ENCODE measurements at regions not wholly inside any gene's neighbourhood (a gene's known extent, or its start where the extent isn't known, plus 50 kb on each side); places are given as distances from the start of the nearest gene placed in this dataset.

DNA sequence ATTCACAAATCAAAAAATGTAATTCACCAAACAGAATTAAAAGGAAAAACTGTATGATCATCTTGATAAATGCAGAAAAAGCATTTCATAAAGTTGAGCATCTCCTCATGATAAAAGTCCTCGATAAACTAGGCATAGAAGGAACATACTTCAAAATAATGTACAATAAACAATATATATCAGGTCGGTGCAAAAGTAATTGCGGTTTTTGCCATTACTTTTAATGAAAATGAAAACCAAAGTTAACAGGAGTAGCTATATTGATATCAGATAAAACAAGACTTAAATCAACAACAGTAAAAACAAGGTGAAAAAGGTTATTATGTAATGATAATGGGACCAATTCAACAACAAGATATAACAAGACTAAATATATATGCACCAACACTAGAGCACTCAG is 372.1 kb downstream of the RAB28 start:
- H3K4me3 Mint-ChIP-seq, result no peak overlapping the region
- no peaks in the 10 kb centered on the region for H3K27me3 Mint-ChIP-seq
- peaks cover 49% of the 10 kb centered on the region for H3K9me3 Mint-ChIP-seq
- H3K4me1 Mint-ChIP-seq (ENCODE audit: low read depth), result no peaks in the 10 kb centered on the region
- H3K27ac Mint-ChIP-seq, result no peak overlapping the region
- no peaks in the 10 kb centered on the region for H3K36me3 Mint-ChIP-seq (ENCODE audit: low read depth)
- intact Hi-C loops (cut with micrococcal nuclease), result no loop called here

DNA sequence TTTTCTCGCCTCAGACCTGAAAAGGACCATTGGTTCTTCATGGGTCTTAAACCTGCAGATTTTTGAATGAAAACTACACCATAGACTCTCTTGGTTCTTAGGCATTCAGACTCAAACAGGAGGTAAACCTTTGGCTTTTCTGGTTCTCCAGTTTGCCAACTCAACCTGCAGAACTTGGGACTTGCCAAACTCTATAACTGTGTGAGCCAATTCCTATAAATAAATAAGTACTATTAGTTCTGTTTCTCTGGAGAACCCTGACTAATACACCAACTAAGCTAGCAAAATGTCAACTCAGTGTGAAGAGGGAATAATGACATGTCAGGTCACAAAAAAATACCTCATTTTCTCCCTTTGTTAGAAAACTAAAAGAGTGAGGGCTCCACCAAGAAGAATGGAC is 374.6 kb downstream of the RAB28 start:
- H3K36me3 Mint-ChIP-seq (ENCODE audit: low read depth), result no peaks in the 10 kb centered on the region
- peaks cover 49% of the 10 kb centered on the region for H3K9me3 Mint-ChIP-seq
- no peaks in the 10 kb centered on the region for H3K27me3 Mint-ChIP-seq
- H3K4me3 Mint-ChIP-seq, result no peak overlapping the region
- intact Hi-C loops (cut with micrococcal nuclease), result no loop called here
- H3K27ac Mint-ChIP-seq, result no peak overlapping the region
- no peaks in the 10 kb centered on the region for H3K4me1 Mint-ChIP-seq (ENCODE audit: low read depth)

DNA sequence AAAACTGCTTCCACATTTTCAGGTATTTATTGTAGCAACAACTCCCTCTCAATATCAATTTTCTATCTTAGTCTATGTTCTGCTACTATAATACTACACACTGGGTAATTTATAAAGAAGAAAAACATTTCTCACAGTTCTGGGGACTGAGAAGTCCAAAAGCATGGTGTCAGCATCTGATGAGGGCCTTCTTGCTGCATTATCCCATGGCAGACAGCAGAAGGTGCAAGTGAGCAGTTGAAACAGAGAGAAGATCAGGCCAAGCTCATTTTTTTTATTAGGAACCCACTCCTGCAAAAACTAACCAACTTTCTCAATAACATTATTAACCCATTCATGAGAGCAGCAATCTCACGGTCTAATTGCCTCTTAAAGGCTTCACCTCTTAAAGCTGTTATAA is 376.0 kb downstream of the RAB28 start:
- Mint-ChIP-seq H3K36me3 (ENCODE audit: low read depth) (no peaks in the 10 kb centered on the region), H3K4me3 (no peak overlapping the region), H3K4me1 (ENCODE audit: low read depth) (no peaks in the 10 kb centered on the region), H3K27me3 (no peaks in the 10 kb centered on the region), H3K9me3 (peaks cover 43% of the 10 kb centered on the region), H3K27ac (no peak overlapping the region)
- intact Hi-C loops (cut with micrococcal nuclease), result no loop called here

DNA sequence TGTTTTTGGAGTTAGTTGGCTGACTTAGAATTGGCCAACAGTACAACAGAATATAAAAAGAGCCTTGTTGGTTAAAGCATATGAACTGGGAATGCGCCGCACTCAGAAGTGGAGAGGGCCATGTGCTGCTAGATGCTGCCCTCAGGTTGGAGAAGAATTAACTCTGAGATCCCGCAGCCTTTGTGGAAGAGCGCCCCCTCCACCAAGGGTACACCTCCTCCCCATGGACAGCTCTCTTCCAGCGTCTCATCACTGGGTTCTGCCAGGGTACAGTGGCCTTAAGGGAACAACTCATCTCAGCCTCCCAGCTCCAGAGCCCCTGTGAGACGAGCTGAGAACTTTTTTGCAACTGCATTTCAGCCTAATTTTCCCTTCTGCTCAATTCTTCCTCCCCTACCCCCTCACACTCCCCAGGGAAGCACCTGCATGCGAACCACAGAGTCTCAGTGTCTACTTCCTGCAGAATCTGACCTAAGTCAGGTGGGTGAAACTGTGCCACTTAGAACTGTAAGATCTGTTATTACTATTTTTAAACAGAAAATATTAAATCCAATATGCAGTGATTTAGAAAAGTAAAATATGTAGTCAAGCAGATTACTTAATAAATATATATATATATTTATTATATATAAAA is 380.6 kb downstream of the RAB28 start:
- no peaks in the 10 kb centered on the region for H3K36me3 Mint-ChIP-seq (ENCODE audit: low read depth)
- H3K27me3 Mint-ChIP-seq, result no peaks in the 10 kb centered on the region
- H3K4me1 Mint-ChIP-seq (ENCODE audit: low read depth), result no peaks in the 10 kb centered on the region
- intact Hi-C loops (cut with micrococcal nuclease), result no loop called here
- no peak overlapping the region for H3K27ac Mint-ChIP-seq
- peaks cover 18% of the 10 kb centered on the region for H3K9me3 Mint-ChIP-seq
- H3K4me3 Mint-ChIP-seq, result no peak overlapping the region

DNA sequence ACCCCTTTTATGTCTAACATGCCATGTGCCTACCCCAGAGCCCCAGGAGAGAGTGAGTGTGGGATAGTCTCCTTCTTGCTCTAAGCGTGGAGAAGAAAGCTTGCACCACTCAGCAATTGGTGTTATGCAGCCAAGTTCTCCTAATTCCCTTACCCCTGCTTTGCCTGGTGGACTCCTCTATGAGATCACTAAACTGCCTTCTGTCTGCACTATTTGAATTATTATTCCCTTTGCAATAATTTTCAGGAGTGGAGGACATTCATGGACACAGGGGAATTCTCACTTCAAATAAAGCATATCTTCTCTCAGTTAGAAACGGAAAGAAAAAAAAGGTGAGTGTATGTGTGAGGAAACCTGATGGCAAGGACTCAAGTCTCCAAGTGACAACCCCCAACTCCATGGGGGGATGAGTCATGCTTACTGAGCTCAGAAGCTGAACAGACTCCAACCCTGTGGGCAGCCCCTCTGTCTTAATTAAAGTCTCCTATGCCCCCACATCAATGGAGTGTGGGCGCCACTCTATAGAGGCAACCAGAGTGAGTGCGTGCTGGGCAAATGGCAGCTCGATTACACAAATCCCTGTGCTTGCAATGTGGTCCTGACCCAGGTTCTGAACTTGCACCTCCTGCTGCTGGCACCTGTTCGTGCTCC is 381.9 kb downstream of the RAB28 start:
- H3K27me3 Mint-ChIP-seq, result no peaks in the 10 kb centered on the region
- peaks cover 10% of the 10 kb centered on the region for H3K9me3 Mint-ChIP-seq
- intact Hi-C loops (cut with micrococcal nuclease), result no loop called here
- H3K4me3 Mint-ChIP-seq, result no peak overlapping the region
- no peaks in the 10 kb centered on the region for H3K36me3 Mint-ChIP-seq (ENCODE audit: low read depth)
- H3K27ac Mint-ChIP-seq, result no peak overlapping the region
- H3K4me1 Mint-ChIP-seq (ENCODE audit: low read depth), result no peaks in the 10 kb centered on the region

DNA sequence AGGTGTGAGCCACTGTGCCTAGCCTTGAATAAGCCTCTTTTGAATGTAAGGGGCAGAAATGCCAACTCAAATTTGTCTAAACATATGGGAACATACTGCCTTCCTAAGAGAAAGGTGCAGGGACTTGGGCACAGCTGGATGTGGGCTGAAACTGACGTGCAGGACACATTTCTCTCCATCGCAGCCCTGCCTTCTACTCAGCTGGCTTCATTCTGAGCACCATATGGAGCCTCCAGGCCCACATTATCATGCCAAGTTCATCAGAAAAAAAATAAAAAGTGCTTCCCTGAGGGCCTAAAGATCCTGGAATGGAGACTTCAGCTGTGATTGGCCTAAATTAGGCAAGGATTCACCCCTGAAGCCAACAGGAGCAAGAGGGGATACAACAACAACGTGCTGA is 386.2 kb downstream of the RAB28 start:
- Mint-ChIP-seq H3K36me3 (ENCODE audit: low read depth) (no peaks in the 10 kb centered on the region), H3K4me3 (no peak overlapping the region), H3K9me3 (peaks cover 18% of the 10 kb centered on the region), H3K27me3 (no peaks in the 10 kb centered on the region), H3K27ac (no peak overlapping the region), H3K4me1 (ENCODE audit: low read depth) (no peaks in the 10 kb centered on the region)
- intact Hi-C loops (cut with micrococcal nuclease), result no loop called here

DNA sequence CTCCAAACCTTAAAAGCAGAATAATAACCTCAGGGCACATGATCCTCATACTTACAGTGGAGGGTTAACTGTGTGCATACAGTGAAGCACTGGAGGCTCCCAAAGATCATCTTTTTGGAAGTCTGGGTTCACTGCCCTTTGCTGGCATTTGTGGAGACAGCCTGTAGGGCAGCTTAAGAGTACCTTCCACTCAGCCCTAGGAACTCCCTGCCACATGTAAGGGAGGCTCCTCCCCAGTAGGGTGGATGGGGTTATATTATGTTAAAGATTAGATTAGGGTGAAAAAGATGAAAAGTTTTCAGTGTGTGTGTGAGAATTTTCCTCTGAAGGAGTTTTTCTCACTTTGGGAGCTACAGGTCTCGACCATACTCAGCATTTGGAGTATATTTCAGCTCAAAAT is 388.4 kb downstream of the RAB28 start:
- H3K9me3 Mint-ChIP-seq, result peaks cover 18% of the 10 kb centered on the region
- no peak overlapping the region for H3K27ac Mint-ChIP-seq
- no peak overlapping the region for H3K4me3 Mint-ChIP-seq
- intact Hi-C loops (cut with micrococcal nuclease), result no loop called here
- no peaks in the 10 kb centered on the region for H3K36me3 Mint-ChIP-seq (ENCODE audit: low read depth)
- H3K27me3 Mint-ChIP-seq, result no peaks in the 10 kb centered on the region
- no peaks in the 10 kb centered on the region for H3K4me1 Mint-ChIP-seq (ENCODE audit: low read depth)

DNA sequence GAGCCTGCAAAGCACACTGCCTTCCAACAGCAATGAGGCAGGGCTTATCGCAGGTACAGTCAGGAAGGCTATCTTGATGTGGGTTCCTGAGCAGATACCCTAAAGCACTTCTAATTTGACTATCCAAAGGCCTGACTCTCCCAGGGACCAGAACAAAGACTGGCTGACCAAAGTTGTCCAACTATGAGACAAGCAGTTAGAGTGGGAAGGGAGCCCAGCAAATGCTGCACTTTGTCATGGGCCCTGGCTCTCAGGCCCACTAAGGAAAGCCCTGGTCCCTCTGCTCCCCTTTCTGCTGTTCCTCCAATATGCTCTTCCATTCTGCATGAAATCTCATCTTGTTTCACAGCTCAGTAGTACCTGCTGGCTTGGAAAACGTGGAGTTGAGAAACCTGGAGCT is 391.0 kb downstream of the RAB28 start:
- H3K4me1 Mint-ChIP-seq (ENCODE audit: low read depth), result no peaks in the 10 kb centered on the region
- peaks cover 8% of the 10 kb centered on the region for H3K9me3 Mint-ChIP-seq
- H3K27ac Mint-ChIP-seq, result no peak overlapping the region
- intact Hi-C loops (cut with micrococcal nuclease), result no loop called here
- H3K4me3 Mint-ChIP-seq, result no peak overlapping the region
- no peaks in the 10 kb centered on the region for H3K36me3 Mint-ChIP-seq (ENCODE audit: low read depth)
- no peaks in the 10 kb centered on the region for H3K27me3 Mint-ChIP-seq

DNA sequence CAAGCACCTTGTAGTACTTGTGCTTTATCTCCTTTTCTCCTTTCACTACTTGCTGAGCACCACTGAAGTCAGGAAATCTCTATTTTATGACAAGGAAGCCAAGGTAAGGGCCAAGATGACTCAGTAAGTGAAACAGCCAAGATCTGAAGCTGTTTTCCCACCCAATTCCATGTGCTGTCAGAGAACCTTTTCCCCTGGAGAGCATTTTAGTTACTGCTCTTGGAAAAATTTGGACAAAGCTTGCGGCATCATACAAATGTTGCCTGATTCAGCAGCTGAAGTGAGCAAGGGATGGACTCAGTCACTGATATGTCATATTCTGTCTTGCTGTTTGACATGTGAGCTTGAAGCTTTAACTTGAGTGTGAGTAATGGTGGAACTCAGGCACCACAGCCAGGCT is 391.4 kb downstream of the RAB28 start:
- Mint-ChIP-seq H3K27ac (no peak overlapping the region), H3K4me3 (no peak overlapping the region), H3K36me3 (ENCODE audit: low read depth) (no peaks in the 10 kb centered on the region), H3K9me3 (peaks cover 8% of the 10 kb centered on the region), H3K27me3 (no peaks in the 10 kb centered on the region), H3K4me1 (ENCODE audit: low read depth) (no peaks in the 10 kb centered on the region)
- intact Hi-C loops (cut with micrococcal nuclease), result no loop called here

DNA sequence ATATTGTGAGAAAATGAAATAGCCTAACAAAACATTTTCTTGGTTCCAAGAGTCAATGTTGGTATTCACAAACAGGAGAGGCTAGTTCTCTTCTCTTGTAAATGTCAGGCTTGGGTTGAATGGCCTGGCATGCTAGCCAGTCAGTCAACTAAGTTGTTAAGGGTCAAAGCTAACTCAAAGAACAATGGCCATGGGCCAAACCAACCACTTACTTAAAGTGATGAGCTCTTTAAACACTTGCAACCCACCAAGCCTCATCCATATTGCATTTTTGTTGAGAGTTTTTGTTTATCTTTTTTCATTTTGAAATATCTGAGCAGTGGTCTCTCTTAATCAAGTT is 394.5 kb downstream of the RAB28 start:
- no peaks in the 10 kb centered on the region for H3K36me3 Mint-ChIP-seq (ENCODE audit: low read depth)
- intact Hi-C loops (cut with micrococcal nuclease), result no loop called here
- H3K9me3 Mint-ChIP-seq, result no peaks in the 10 kb centered on the region
- H3K4me1 Mint-ChIP-seq (ENCODE audit: low read depth), result no peaks in the 10 kb centered on the region
- H3K27ac Mint-ChIP-seq, result no peak overlapping the region
- H3K27me3 Mint-ChIP-seq, result no peaks in the 10 kb centered on the region
- H3K4me3 Mint-ChIP-seq, result no peak overlapping the region

DNA sequence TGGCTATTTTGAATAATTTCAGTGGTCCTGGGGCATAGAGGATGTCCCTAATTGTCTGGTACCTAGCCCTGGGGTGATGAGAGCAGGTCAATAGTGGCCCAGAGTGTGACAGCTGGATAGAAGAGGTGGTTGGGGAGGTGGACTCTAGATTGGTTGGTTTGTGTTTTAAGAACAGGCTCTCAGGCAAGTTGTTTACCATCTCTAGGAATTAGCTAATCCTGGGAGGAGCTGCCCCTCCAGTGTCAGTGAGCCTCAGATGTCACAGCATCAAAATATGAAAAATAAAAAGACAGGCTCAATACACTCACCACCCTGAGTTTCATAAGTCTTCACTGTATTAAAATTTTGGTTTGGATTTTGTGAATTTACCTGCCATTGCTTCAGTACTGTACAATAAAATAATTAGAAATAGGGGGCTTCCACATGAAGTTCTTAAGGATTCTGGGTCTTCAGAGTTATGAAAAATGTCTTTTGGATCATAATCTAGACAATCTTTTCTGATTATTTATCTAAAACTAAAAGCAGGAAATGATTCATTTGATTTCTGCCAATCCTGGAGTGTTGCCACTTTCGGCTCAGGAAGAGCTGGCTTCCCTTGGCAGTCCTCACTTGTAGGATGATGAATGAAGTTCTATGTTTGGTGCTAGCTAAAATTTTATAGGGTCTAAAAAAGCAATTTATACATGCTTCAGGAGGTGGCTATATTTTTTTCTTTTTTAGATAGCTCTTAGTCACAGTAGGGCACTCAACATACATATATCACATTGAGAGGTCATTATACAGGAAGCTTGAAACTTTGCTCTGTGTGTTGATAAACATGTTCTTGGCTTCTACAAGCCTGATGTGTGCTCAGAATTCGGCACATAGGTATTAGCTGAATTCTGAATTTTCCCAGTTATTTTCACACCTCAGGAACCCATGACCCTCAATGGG is 395.1 kb downstream of the RAB28 start:
- Mint-ChIP-seq H3K27me3 (no peaks in the 10 kb centered on the region), H3K9me3 (no peaks in the 10 kb centered on the region), H3K4me3 (no peak overlapping the region), H3K27ac (no peak overlapping the region), H3K4me1 (ENCODE audit: low read depth) (no peaks in the 10 kb centered on the region), H3K36me3 (ENCODE audit: low read depth) (no peaks in the 10 kb centered on the region)
- intact Hi-C loops (cut with micrococcal nuclease), result no loop called here

DNA sequence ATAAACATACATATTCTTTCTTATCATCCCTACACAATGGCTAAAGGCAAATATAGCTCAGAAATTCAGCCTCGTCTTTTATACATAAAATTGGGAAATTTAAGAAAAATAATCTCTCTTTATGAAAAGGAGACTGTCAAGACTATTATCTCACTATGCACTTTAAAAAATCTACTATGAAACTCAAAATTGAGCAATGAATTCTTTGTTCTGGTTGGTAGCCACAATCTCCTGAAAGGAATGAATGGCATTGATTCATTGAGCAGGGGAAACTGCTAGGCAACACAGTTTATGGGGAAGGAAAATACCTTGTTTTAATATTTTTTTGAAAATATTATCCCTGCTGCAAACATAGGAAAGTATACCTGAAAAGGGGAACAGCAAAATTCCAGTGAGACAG is 397.1 kb downstream of the RAB28 start:
- H3K27ac Mint-ChIP-seq, result no peak overlapping the region
- H3K36me3 Mint-ChIP-seq (ENCODE audit: low read depth), result no peaks in the 10 kb centered on the region
- no peaks in the 10 kb centered on the region for H3K27me3 Mint-ChIP-seq
- no peaks in the 10 kb centered on the region for H3K4me1 Mint-ChIP-seq (ENCODE audit: low read depth)
- H3K9me3 Mint-ChIP-seq, result peaks cover 9% of the 10 kb centered on the region
- H3K4me3 Mint-ChIP-seq, result no peak overlapping the region
- intact Hi-C loops (cut with micrococcal nuclease), result no loop called here

DNA sequence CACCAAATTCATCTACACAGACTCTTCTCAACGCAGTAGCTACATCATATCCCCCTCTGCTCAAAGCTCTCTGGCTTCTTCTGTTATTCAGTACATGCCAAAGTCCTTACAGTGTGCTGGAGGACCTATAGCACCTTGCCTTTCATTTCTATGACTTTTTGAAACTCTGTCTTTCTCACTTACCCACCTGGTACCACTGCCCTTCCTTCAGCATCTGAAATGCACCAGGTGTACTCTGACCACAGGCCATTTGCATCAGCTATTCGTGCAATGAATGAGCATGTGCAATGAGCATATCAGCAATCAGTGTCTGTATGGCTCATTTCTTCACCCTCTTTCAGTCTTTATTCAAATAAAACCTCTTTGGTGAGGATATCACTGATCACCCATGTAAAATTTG is 399.9 kb downstream of the RAB28 start:
- no peak overlapping the region for H3K27ac Mint-ChIP-seq
- H3K27me3 Mint-ChIP-seq, result no peaks in the 10 kb centered on the region
- intact Hi-C loops (cut with micrococcal nuclease), result no loop called here
- H3K4me3 Mint-ChIP-seq, result no peak overlapping the region
- no peaks in the 10 kb centered on the region for H3K36me3 Mint-ChIP-seq (ENCODE audit: low read depth)
- H3K4me1 Mint-ChIP-seq (ENCODE audit: low read depth), result no peaks in the 10 kb centered on the region
- peaks cover 36% of the 10 kb centered on the region for H3K9me3 Mint-ChIP-seq

DNA sequence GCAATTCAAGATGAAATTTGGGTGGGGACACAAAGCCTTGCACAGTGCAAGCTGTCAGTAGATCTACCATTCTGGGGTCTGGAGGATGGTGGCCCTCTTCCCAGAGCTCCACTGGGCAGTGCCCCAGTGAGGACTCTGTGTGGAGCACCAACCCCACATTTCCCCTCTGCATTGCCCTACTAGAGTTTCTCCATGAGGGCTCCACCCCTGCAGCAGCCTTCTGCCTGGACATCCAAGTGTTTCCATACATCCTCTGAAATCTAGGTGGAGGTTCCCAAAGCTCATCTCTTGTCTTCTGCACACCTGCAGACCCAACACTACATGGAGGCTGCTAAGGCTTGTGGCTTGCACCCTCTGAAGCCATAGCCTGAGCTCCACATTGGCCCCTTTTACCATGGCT is 402.3 kb downstream of the RAB28 start:
- H3K36me3 Mint-ChIP-seq (ENCODE audit: low read depth), result no peaks in the 10 kb centered on the region
- H3K9me3 Mint-ChIP-seq, result peaks cover 36% of the 10 kb centered on the region
- no peak overlapping the region for H3K27ac Mint-ChIP-seq

More for the DNA sequence above, 402.3 kb downstream of the RAB28 start:
- Mint-ChIP-seq H3K27me3 (no peaks in the 10 kb centered on the region), H3K4me1 (ENCODE audit: low read depth) (no peaks in the 10 kb centered on the region), H3K4me3 (no peak overlapping the region)
- intact Hi-C loops (cut with micrococcal nuclease), result no loop called here
